Right lobe of liver (tissue), 6 donors: ENCODE measurements at regions not wholly inside any gene's neighbourhood (a gene's known extent, or its start where the extent isn't known, plus 50 kb on each side); places are given as distances from the start of the nearest gene placed in this dataset.

ENCODE experiments used
- ATAC-seq, 4 donors: fragments of 200-7000 bp; cut with Tn5 transposase; one replicate each; pipeline ENCODE4 v1.9.1; 2020; ENCODE audit warnings: mild to moderate bottlenecking in 4 of 4, moderate library complexity in 4 of 4
- DNase-seq, 3 donors: peaks; one replicate each; pipeline ENCODE4 v3.0.0-alpha.2; 2020
- H3K27ac ChIP-seq, 3 donors: fragments of 200-600 bp; one replicate each; pipeline ENCODE4 v1.8.0; 2022
- H3K27me3 ChIP-seq, 2 donors: fragments of 200-600 bp; one replicate each; pipeline ENCODE4 v1.8.0; 2022
- H3K36me3 ChIP-seq, 4 donors: fragments of 200-600 bp; sonication (generic) in 1 of 4; one replicate each; pipeline versions ENCODE4 v1.5.1 to v1.8.0; 2017 to 2022; ENCODE audit warnings: control low read depth in 1 of 4
- H3K4me1 ChIP-seq, 4 donors: fragments of 200-600 bp; sonication (generic) in 1 of 4; one replicate each; pipeline versions ENCODE4 v1.5.1 to v1.8.0; 2017 to 2022; ENCODE audit warnings: control low read depth in 1 of 4
- H3K4me3 ChIP-seq, 3 donors: fragments of 200-600 bp; one replicate each; pipeline ENCODE4 v1.8.0; 2022
- H3K9me3 ChIP-seq, 4 donors: fragments of 200-600 bp; sonication (generic) in 1 of 4; one replicate each; pipeline versions ENCODE4 v1.5.1 to v1.8.0; 2017 to 2022; ENCODE audit warnings: control low read depth in 1 of 4
- CTCF ChIP-seq, 4 donors: fragments of 200-600 bp in 3 of 4; fragments of 450-650 bp in 1 of 4; IDR thresholded peaks; one replicate each; pipeline versions ENCODE4 v1.5.1 to v1.8.0; 2016 to 2022; ENCODE audit warnings: antibody characterized with exemption in 4 of 4, mild to moderate bottlenecking in 2 of 4
- POLR2A ChIP-seq: fragments of 450-650 bp; IDR thresholded peaks from one replicate; pipeline ENCODE4 v1.6.1; 2017; ENCODE audit warnings: antibody characterized with exemption, mild to moderate bottlenecking
- WGBS: methylation state at CpG from one replicate; pipeline ENCODE4 v1.1.6; 2018; ENCODE audit warnings: low coverage, low lambda C conversion rate; ENCODE audit not compliant: insufficient coverage; ENCODE audit errors: missing lambda C conversion rate; 5-methylcytosine and 5-hydroxymethylcytosine counted together
- intact Hi-C, 2 donors: fragments of 100-400 bp; cut with DNase I; formaldehyde crosslinking; loops; one replicate each; pipeline versions ENCODE4 v1.11.2 to v1.14.1; 2022
- donor health status: DM: no; HTN: yes; CAD: no.
- donor health status: DM: no; HTN: no; CAD: no.
- donor health status: DM: no; HTN: no; CAD: no.
- donor health status: DM: no; HTN: yes; CAD: no.
- donor health status: DM: no; HTN: yes; CAD: no.

DNA sequence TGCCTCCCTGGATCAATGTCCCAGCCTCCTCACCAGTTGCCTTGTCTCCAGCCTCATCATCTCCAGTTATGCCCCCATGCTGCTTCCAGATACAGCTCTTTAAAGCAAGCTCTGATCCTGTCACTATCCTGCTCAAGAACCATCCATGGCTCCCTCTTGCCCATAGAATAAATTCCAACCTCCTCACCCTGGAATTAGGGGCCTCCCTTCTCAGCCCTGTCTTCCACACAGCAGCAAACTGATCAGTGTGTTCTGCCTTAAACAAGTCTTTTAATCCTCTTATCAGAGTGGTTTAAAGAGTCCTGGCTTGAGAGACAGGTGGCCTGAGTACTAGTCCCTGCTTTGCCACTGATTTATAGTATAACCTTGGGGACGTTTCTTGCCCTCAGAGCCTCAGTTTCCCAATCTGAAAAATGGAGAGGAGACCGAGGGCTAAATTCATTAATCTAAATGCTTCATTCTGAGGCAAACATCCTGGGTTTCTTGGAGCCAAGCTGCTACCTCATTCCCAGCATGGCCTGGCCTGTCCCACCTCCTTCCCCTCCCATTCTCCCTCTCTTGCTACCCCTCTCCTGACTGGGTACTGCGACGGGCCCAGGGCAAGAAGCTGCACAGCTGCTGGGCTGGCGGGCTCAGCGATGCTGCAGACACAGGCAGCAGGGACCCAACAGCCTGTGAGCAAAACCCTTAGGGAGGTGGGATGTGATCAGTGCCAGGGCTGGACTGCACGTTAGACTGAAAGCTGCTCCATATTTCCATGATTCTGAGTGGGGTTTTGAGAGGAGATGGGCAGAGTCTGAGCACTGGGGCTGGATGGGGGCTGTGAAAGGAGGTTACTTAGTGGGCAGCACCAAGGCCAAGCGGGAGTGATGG lies 221.4 kb downstream of the PTPRU start:
- no peaks in the 10 kb centered on the region for H3K36me3 ChIP-seq
- no peak overlapping the region for H3K4me3 ChIP-seq
- intact Hi-C loops = no loop called here
- DNase-seq = no peak
- 61% methylated on average over 5 of the region's 8 CpGs for WGBS
- no peaks in the 10 kb centered on the region for H3K27me3 ChIP-seq
- TF ChIP-seq CTCF (IDR thresholded peaks at IDR 0.05) (no peak), POLR2A (no peak)
- H3K9me3 ChIP-seq = no peaks in the 10 kb centered on the region
- no peak overlapping the region for H3K27ac ChIP-seq
- H3K4me1 ChIP-seq = no peaks in the 10 kb centered on the region
- no peak for ATAC-seq

DNA sequence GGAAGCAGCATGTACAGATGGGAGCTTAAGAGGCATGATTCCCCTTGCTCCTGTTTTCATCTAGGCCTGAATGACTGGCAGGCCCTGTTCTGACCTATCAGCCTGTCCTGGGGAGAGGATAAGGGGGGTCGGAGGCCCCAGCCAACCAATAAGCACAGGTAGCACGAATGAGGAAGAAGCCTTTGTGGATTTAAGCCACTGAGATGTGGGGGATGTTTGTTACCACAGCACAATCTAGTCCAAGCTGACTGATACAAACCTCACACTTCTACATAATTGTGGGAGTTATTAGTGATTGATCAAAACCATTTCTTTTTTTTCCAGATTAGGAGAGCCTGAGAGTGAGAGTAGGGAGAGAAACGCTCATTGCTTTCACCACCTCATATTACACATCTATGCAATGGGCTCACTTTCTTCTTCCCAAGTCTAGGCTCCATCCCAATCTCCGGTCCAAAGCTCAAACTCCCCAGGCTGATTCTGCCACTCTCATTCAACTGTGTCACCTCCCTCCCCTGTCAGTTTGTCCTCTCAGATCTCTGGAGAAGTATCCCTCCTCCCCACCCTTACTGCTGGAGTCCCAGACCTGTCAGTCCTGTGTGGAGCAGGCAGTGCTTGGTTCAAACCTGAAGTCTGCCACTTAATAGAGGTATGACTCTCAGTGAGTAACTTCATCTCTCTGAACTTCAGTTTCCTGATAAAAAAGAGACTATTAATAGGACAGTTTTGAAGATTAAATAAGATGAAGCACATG lies 220.5 kb downstream of the PTPRU start:
- intact Hi-C loops = no loop called here
- H3K27me3 ChIP-seq = no peaks in the 10 kb centered on the region
- H3K4me1 ChIP-seq = no peaks in the 10 kb centered on the region
- WGBS = 58% methylated on average over 3 of the region's 4 CpGs
- ATAC-seq = no peak
- TF ChIP-seq CTCF (IDR thresholded peaks at IDR 0.05) (no peak), POLR2A (no peak)
- no peaks in the 10 kb centered on the region for H3K36me3 ChIP-seq
- no peak overlapping the region for H3K4me3 ChIP-seq
- no peaks in the 10 kb centered on the region for H3K9me3 ChIP-seq
- no peak for DNase-seq
- no peak overlapping the region for H3K27ac ChIP-seq

DNA sequence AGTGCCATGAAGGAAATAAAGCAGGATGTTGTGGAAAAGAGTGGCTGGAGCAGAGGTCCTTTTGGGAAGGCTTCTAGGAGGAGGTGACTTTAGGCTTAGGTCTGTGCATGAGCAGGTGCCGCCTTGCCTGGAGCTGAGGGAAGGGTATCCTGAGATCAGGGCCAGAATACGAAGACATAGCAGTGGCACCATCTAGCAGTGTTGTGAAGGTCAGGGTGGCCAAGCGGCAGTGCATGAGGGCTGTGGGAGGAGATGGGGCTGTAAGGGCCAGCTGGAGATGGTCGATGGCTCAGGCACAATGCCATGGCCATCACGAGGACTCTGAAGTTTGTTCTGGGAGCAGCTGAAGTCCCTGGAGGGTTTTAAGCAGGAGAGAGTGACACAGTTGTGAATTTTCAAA lies 219.5 kb downstream of the PTPRU start:
- 68% methylated on average over 4 of the region's 5 CpGs for WGBS
- Histone ChIP-seq H3K36me3 (no peaks in the 10 kb centered on the region), H3K27ac (no peak overlapping the region), H3K4me1 (no peaks in the 10 kb centered on the region), H3K27me3 (no peaks in the 10 kb centered on the region), H3K9me3 (no peaks in the 10 kb centered on the region), H3K4me3 (no peak overlapping the region)
- peak in 1 of 3 donors; percentile 21 for DNase-seq
- no peak for ATAC-seq
- intact Hi-C loops = no loop called here
- TF ChIP-seq CTCF (IDR thresholded peaks at IDR 0.05) = no peak
- TF ChIP-seq POLR2A = no peak

DNA sequence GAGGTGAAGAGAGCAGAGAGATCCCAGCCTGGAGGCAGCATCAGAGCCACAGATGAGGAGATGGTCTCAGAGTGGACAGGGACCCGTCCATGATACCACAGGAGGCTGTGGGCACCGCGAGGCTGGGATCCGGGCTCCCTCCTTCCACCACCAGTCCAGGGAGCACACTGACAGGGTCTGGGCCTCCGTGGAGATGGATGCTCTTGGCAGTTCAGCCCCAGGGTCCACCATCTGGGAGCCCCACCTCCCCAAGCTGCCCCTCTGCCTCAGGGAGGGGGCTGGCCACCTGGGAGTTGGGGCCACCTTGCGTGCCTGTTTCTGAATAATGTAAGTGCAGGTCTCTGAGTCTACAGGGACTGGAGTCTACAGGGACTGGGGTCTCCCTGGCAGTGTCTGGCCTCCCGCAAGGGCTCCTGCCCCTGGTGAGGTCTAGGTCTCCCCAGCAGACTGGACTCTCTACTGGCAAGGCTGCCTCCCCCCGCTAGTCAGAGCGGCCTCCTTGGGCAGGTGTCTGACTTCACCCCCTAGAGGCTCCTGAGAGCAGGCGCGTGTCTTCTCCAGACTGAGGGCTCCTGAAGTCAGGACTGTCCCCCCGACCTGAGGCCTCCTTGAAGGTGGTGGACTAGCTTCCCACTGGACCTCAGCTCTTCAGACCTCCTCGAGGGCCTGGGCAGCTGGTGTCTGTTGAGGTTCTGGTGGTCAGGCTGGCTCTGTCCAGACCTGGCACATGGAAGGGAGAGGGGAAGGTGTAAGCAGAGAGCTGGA lies 218.5 kb downstream of the PTPRU start:
- DNase-seq (peak in 1 of 3 donors; percentile 40), ATAC-seq (no peak)
- 100% methylated on average over 2 of the region's 13 CpGs for WGBS
- H3K36me3 ChIP-seq = no peaks in the 10 kb centered on the region
- H3K4me1 ChIP-seq = no peaks in the 10 kb centered on the region
- no peaks in the 10 kb centered on the region for H3K9me3 ChIP-seq
- TF ChIP-seq POLR2A (no peak), CTCF (IDR thresholded peaks at IDR 0.05) (no peak)
- H3K27me3 ChIP-seq = no peaks in the 10 kb centered on the region
- intact Hi-C loops = no loop called here
- no peak overlapping the region for H3K27ac ChIP-seq
- H3K4me3 ChIP-seq = no peak overlapping the region
